Ramos (cell line): ENCODE measurements at regions not wholly inside any gene's neighbourhood (a gene's known extent, or its start where the extent isn't known, plus 50 kb on each side); places are given as distances from the start of the nearest gene placed in this dataset.

Experiments used
- in situ Hi-C: fragments of 300-500 bp; cut with MboI; formaldehyde crosslinking; loops from one replicate; pipeline ENCODE4 v1.14.3; 2022; ENCODE audit warnings: low sequenced_read_pairs; ENCODE audit not compliant: unreplicated experiment

DNA sequence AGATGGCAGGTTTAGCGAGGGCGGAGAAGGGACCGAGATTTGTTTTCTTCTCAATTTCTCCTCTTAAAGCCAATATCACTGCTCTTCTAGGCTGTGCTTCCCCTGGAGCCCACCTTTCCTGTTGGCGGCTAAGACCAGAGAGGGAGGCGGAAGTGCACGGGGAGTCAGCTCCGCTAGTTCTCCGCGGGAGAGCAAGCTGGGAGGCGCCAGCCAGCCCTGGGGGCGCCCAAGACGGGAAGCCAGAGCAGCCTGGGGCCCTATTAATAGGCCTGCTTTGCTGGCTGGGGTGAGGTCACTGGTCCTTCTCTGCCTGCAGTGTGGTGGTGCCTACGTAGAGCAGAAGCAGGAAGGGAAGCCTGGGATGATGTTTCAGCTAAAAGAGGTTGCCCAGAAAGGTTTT is 61.6 kb downstream of the LSM5 start:
- in situ Hi-C loops: no loop called here

DNA sequence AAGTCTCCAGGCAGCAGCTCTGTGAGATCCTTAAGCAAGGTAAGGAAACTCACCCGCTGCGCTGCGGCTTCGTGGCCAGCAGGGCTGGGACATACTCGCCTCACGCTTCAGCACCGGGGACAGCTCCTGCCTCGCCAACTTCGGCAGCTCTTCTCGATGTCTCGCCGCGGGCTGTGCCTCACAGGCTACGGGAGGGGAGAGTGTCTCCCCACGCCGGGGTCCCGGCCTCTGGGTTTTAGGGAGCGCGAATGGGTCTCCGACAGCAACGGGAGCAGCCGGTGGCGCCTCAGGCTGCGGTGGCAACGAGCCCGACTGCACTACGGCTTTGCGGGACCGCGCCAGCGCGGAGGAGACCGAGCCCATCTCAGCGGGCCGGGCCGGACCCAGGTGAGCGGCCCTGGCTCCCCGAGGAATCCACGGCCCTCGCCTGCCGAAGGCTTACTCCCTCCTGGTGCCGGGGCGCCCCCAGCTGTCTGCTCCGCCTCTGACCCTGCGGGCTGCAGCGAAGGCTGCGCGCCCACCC is 62.4 kb downstream of the LSM5 start:
- in situ Hi-C loops: no loop called here

DNA sequence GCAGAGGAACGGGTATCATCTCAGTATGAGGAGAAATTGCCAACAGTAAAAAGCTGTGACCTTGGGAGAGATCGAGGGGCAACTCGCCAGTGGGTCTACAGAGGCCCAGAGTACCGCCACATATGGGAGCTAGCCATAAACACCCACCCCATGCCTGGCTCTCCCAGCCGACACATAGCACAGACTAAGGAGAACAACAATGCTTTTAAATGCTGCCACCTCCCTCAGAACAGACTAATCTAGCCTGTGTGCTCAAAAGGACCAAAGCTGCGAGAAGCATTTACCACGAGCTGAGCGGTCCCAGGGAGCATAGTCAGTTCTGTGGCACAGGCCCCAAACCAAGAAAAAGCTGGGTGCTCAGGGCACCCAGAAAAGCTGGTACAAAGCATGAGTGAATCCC is 73.3 kb downstream of the LSM5 start:
- in situ Hi-C loops: no loop called here

DNA sequence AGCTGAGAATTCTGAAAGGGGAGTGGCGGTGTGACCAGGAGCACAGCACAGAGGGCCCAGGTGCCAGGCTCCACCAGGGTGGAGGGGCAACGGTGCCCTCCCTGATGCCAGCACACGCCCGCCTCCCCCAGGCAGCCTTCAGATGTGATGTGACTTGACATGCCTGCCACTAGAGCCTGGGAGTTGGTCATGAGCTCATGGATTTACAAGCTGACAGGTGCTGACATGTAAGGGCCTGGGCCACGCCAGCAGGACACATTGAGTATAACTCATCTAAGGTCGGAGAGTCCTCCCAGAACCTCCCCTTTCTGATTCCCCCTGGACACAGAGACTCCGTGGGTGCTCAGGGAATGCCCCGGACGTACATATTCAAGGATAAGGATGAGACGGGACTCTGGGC is 74.2 kb downstream of the LSM5 start:
- in situ Hi-C loops: no loop called here

DNA sequence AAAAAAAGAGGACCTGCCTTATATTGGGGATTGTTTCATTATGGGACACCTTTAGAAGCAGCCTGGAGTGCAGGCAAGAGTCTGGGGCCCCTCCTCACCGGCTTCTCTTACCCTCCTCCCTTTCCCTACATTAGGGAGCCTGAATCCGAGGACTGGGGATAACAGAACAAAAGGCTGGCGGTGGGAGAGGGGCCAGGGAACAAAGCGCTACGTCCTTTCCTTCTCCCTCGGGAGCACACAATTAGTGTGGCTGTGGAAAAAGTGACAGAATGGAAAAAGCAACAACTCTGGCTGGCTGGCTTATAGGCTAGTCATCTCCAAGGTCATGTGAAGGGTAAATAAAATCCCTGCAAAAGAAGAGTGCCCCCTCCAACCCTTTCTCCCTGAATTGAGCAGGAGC is 74.7 kb downstream of the LSM5 start:
- in situ Hi-C loops: no loop called here

DNA sequence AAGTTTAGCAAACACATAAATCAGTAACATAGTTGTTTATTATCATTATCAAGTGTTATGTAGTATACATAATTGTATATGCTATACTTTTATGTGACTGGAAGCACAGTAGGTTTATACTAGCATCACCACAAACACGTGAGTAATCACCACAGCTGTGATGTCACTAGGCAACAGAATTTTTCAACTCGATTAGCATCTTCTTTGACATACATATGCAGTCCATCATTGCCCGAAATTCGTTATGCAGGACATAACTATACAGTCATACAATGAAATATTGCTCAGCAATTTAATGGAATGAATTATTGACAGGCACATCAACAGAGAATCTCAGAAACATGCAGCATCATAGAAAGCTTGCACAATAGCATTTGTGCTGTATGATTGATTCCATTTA is 77.7 kb downstream of the LSM5 start:
- in situ Hi-C loops: no loop called here

DNA sequence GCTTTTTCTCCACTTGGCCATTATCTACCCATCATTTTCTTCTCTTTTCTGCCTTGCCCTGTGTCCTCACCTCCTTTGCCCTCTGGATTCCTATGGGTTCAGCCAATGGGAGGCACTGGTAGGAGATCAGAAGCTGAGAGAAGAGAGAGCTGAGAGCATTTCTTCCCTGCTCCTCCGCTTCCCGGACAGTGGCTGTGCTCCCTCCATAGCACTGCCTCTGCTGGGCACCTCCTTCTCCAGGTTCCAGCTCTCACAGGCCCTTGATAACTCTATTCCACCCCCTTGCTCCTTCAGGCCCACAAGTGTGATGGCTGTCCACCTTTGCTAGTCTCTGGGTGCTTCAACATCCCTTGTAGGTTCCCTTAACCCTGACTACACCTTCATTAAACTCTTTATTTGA is 79.6 kb downstream of the LSM5 start:
- in situ Hi-C loops: no loop called here

DNA sequence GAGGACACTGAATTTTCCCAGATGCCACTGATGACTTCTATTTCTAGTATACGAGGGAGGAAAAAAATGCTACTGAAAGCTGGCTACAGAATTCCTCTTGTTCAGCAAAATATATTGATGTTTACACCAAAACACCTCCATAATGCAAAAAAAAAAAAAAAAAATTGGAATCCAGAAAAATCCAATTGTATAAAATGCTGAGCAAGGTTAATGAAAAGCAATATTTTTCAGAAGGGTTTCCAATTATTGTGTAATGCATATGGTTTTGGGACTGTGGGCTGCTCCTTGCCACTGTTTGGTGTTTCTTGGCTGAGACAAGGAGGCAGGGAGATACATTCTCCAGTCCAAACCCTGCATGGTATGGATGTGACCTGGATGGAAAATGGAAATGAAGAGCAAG is 83.8 kb downstream of the LSM5 start:
- in situ Hi-C loops: no loop called here

DNA sequence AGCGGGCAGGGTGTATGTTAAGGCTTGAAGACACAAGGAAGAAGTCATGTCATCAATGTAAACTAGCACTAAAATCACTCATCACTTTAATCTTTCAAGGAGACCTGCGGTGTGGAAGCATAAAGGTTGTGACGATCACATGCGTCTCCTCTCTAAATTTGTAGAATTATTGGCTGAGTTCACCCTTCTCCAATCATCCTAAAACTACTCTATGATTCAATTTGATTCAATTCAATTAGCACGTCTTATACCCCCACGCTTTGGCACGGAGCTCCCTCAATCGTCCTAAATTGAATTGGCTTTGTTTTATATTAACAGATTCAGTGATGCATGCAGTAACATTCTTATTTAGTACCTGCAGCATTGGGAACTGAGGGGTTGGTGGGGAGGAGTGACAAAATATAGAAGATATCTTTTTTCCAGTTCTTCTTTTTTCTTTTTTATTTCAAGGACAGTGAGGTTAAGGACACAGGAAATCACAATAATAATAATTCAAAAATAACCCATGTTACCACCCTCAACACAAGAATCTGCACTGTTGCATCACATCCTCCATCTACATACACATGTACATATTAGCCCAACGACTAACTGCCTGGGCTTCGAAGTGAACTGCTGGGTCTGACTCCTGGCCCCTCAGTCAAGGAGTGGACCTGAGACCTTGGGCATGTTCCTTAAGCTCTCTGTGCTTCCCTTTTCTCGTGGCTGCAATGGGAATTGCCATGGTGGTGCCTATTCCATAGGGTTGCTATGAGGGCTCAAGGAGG is 86.5 kb downstream of the LSM5 start:
- in situ Hi-C loops: no loop called here

DNA sequence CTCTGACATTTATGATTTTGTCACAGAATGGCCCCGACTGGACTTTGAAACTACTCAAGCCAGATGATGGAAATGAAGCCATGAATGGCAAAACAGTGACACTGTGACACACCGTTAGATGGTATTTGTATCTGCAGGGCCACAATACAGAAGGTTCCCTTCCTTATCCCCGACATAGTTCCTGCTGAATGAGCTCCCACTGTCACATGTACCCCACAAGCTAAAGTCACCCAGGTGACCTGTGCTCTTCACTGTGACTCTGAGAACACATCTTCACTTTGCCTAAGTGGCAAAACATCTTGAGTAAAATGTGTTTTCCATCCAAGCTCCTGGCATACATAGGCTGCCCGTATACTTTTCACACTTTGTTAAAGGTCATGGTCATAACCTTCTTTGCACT is 89.5 kb downstream of the LSM5 start:
- in situ Hi-C loops: no loop called here

DNA sequence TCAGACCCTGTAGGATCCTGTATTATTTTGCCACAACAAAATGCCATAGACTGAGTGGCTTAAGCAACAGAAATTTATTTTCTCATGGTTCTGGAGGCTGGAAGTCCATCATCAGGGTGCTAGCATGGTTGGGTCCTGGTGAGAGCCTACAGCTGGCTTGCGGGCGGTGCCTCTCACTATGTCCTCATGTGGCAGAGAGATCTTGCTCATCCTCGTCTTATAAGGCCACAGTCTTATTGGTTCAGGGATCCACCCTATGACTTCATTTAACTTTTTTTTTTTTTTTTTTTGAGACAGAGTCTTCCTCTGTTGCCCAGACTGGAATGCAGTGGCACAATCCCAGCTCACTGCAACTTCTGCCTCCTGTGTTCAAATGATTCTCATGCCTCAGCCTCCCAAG is 90.9 kb downstream of the LSM5 start:
- in situ Hi-C loops: no loop called here

DNA sequence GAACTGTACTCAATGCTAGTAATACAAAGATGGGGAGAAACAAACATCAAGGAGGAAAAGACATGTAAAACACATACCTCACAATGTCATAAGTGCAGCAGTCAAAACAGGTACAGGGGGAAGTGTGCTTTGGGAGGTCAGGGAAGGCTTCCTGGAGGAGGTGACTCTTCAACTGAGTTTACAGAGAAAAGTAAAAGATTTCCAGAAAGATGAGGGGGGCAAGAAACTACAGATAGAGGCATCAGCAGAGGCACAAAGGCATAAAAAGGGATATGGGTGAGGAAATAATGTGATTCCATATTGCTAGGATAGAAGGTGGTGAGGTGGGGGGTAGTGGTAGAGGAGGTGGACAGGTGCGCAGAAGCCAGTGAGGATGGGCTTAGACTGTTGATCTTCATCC is 95.0 kb downstream of the LSM5 start:
- in situ Hi-C loops: no loop called here

DNA sequence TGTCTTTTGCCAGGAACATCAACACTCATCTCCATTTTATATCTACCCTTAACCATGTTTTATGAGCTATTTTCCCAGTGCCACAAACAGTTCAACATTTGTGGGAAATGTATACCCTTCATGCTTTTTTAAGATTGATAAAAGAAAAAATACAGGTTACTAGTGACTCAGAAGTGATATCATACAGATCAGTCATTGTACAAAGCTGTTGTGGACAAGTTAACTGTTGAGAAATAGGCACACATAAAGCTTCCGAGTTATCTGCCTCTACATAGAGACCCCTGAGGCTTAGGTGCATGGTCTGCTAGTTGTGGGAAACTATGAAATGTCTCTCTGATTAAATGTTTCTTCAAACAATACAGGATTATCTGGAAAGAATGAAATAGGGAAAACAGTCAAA is 96.3 kb downstream of the LSM5 start:
- in situ Hi-C loops: no loop called here

DNA sequence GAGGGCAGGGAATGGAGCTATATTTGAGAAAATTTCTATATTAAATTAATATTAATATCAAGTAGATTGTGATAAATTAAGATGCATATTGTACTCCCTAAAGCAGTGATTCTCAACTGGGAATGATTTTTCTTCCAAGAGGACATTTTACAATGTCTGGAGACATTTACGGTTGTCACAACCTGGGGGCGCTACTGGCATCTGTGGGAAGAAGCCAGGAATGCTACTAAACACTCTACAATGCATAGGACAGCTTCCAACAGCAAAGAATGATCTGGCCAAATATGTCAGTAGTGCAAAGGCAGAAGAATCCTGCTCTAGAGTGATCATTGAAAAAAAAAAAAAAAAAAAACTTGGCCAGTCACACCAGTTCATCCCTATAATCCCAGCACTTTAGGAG is 100.0 kb downstream of the LSM5 start:
- in situ Hi-C loops: no loop called here

DNA sequence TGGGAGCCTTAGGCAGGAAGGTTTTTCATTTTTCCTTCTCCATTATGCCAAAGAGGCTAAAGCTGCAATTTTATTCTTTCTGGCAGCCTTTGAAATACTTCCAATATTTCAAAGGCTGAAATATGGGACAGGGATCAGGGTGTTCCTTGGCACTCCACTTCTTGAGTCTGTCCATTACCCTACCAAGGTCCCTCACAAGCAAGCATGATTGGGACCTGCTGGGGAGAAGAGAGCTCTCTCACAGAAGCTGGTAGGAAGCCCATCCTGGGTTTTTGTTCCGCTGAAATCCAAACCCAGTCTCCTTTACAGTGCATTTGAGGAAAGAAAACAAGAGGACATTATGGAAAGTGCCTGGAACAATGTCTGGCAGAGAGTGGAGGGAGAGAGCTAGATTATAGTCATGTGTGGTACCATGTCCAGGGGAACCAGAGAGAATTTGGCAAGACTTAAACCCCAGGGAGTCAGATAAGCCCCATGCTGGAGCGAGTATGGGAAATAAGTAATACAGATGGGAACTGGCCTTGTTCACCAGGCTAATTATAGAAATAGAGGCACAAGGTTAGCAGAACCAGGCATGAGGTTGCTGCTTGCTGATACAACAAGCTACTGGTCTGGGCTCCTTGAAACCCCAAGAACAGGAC is 104.7 kb downstream of the LSM5 start:
- in situ Hi-C loops: no loop called here

DNA sequence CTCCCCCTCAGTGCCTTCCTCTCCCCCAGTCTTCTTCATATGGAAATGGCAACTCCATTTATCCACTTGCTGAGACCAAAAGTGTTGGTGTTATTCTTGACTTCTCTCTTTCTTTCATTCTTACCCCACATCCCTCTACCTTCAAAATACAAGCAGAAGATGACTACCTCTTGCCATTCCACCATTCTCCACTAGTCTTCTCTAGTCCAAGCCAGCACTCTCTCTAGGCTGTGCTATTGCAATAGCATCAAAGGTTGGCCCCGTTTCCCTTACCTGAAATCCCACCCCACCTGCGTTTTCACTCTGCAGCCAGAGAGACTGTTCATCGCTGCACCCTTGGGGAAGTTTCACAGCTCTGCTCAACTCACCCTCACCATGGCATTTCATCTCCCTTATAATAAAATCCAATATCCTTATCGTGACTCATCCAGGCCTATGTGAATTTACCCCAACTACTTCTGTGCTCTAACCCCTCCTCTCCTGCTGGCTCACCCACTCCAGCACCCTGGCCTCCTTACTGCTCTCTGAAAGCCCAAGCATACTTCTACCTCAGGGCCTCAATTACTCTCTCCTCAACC is 109.1 kb downstream of the LSM5 start:
- in situ Hi-C loops: no loop called here

DNA sequence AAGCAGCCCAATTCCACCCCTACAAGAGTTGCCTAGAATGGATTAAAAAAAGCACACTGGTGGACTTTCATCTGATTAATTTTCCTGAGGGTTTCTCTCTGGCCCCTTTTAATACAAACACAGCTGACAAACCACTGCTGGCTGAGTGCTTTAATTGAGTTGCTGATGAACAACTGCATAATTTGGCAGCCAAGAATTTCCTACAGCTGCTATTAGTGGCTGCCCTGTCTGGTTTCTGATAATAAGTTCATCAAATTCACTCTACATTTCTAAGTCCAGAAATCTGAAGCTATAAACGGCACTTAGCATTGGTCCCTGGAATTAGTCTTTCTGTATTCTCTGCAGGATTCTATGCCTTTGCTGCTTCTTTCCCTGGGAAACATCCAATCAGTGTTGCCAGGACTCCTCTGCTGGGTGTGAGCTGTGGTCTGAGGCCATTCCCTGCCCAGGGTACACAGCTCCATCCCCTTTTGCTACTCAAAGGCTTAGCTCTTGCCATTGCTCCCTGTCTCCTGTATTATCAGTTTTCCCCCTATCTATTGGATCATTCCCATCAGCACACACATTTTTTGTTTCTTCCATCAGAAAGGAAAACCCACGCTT is 110.6 kb downstream of the LSM5 start:
- in situ Hi-C loops: no loop called here

DNA sequence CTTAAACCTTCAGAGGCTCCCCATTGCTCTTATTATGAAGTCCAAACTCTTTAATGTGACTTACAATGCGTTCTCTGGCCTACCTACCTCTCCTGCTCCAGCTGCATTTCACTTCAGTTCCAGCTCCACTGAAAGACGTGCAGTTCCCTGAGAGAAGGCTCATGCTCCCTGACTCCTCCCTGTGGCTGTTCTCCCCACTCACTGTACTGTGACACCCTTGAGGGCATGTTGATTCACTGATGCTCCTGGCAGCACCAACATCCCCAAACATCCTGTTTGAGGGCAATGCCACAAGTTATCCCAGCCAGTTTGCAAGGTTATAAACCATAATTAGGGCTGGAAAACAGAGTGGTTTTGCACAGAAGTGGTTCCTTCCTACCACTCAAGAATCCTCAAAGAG is 111.2 kb downstream of the LSM5 start:
- in situ Hi-C loops: no loop called here

DNA sequence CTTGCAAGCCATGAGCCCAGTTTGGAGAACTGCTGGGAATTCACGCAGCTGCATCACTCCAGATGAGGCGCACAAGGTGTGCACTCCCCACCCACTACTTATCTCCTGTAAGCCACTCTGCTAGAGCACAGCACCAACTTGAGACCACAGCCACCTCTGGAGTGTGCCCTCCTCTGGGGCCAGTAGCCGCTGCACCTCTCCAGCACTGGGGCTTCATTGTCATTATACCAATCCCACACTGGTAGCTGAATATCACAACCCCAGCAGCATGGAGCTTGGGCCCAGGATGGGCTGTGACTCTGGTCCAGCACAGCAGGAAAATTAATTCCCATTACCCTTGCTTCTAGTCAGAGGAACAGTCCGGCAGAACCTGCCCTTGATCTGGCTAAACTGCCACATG is 125.6 kb downstream of the LSM5 start:
- in situ Hi-C loops: loop anchor here (25.0 kb wide), 1 partner anchor 627 kb away; no protein-coding TSS in a partner anchor

DNA sequence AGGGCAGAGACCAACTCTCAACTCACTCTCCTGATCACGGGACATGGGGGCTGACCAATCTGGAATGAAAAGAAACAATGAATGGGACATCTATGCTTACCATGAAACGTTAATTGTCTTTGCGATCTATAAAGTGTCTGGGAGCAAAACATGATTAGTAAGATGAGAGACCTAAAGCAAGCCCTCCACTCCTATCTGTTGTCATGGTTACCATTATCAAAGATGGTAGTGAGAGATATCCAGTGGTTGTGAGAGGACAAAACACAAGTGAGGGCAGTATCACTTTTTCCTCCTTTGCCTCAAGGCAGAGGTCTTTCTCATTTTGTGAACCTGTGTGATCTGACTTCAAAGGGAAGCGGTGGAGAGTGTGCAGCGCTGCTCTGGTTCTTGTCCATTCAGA is 130.1 kb downstream of the LSM5 start:
- in situ Hi-C loops: loop anchor here (25.0 kb wide), 1 partner anchor 623 kb away; no protein-coding TSS in a partner anchor
